SU-DHL-6 (cell line): ENCODE measurements at regions not wholly inside any gene's neighbourhood (a gene's known extent, or its start where the extent isn't known, plus 50 kb on each side); places are given as distances from the start of the nearest gene placed in this dataset.

ENCODE experiments used
- EZH2phosphoT487 ChIP-seq: fragments of 200-600 bp; sonication (generic), shearing (Covaris generic); conservative IDR thresholded peaks from 2 replicates; pipeline ENCODE4 v1.6.1; 2018; ENCODE audit warnings: mild to moderate bottlenecking, antibody characterized with exemption, low read length, moderate library complexity, mixed read lengths
- TF ChIP-seq, protein P1 (sequence below): fragments of 200-600 bp; sonication (generic); IDR thresholded peaks from one replicate; pipeline ENCODE4 v1.5.1; 2017; ENCODE audit warnings: antibody characterized with exemption, mild to moderate bottlenecking, low read length, moderate library complexity; ENCODE audit not compliant: insufficient read depth, poor library complexity, severe bottlenecking

DNA sequence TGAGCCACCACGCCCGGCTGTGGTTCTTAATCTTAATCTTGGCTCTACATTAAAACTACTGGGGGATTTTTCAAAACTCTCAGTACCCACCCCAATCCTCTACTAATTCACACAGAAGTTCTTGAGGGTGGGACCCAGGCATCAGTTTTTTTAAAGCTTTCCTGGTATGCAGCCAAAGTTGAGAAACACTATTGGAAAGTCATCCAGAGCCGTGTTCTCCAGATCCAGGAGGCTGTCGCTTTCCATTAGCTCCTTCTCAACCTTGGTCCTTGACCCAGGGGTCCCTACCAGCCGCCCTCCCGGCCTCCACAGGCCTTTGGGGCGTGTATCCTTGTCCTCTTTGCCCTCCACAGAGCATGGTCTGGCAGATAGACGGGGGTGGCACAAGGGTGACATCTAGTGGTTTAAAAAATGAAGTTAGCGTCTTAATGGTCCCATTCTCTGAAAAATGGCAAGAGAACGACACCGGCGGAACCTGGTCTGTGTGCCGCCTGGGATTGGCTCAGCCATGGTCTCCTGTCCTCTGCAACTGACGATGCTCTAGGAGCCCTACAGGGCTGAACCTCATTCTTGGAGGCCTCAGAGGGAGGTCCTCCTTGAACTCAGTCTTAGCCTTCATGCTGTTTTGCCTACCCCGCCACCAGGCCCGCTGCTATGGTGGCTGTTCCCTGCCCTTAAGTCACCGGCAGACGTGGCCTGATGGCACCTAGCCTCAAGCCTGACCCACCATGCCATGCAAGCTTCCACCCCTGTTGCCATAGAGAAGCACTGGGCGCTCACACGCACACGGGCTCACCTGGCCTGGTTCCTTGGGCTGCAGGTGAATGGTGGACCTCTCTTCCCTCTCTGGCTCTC lies 152.0 kb upstream of the SYN3 start:
- TF ChIP-seq, protein P1, sequence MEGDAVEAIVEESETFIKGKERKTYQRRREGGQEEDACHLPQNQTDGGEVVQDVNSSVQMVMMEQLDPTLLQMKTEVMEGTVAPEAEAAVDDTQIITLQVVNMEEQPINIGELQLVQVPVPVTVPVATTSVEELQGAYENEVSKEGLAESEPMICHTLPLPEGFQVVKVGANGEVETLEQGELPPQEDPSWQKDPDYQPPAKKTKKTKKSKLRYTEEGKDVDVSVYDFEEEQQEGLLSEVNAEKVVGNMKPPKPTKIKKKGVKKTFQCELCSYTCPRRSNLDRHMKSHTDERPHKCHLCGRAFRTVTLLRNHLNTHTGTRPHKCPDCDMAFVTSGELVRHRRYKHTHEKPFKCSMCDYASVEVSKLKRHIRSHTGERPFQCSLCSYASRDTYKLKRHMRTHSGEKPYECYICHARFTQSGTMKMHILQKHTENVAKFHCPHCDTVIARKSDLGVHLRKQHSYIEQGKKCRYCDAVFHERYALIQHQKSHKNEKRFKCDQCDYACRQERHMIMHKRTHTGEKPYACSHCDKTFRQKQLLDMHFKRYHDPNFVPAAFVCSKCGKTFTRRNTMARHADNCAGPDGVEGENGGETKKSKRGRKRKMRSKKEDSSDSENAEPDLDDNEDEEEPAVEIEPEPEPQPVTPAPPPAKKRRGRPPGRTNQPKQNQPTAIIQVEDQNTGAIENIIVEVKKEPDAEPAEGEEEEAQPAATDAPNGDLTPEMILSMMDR = no peak
- no peak for TF ChIP-seq EZH2phosphoT487
